ENCODE measurements at regions not wholly inside any gene's neighbourhood (a gene's known extent, or its start where the extent isn't known, plus 50 kb on each side); places are given as distances from the start of the nearest gene placed in this dataset.

DNA sequence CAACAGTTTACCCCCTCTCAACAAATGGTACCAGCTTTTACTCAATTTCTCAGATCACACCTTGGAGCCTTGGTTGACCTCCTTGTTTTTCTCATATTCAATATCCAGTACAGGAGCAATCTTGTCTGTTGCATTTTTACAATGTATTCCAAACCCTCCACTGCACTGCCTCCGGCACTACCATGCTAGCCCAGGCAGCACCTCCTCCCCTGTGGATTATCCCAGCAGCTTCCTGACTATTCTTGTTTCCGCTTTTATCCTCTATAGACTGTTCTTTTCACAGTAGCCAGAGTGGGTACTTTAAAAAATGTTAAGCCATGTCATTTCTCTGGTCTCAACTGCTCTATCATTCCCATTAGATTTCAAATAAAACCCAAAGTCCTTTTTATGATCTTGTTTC, 253.4 kb upstream of the GPRIN3 start:
- no peak overlapping the region for H3K4me3 ChIP-seq (ENCODE audit: low read depth, low read length)
- DNase-seq (ENCODE audit: low read depth) = no peak
- TF ChIP-seq, protein P1, sequence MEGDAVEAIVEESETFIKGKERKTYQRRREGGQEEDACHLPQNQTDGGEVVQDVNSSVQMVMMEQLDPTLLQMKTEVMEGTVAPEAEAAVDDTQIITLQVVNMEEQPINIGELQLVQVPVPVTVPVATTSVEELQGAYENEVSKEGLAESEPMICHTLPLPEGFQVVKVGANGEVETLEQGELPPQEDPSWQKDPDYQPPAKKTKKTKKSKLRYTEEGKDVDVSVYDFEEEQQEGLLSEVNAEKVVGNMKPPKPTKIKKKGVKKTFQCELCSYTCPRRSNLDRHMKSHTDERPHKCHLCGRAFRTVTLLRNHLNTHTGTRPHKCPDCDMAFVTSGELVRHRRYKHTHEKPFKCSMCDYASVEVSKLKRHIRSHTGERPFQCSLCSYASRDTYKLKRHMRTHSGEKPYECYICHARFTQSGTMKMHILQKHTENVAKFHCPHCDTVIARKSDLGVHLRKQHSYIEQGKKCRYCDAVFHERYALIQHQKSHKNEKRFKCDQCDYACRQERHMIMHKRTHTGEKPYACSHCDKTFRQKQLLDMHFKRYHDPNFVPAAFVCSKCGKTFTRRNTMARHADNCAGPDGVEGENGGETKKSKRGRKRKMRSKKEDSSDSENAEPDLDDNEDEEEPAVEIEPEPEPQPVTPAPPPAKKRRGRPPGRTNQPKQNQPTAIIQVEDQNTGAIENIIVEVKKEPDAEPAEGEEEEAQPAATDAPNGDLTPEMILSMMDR (IDR thresholded peaks at IDR 0.05; ENCODE audit: insufficient read depth, low read depth, low read length, missing control alignments) = no peak

DNA sequence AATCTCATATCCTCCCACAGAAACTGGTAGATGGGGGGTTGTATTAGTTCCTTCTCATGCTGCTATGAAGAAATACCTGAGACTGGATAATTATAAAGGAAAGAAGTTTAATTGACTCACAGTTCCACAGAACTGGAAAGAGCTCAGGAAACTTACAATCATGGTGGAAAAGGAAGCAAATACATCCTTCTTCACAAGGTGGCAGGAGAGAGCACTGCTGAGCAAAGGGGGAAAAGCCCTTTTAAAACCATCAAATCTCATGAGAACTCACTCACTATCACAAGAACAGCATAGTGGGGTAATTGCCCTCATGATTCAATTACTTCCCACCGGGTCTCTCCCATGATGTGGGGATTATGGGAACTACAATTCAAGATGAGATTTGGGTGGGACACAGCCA, 250.5 kb upstream of the GPRIN3 start:
- no peak overlapping the region for H3K4me3 ChIP-seq (ENCODE audit: low read depth, low read length)
- TF ChIP-seq, protein P1 (IDR thresholded peaks at IDR 0.05; ENCODE audit: insufficient read depth, low read depth, low read length, missing control alignments) = peak; percentile 30
- DNase-seq (ENCODE audit: low read depth) = peak; percentile 18

DNA sequence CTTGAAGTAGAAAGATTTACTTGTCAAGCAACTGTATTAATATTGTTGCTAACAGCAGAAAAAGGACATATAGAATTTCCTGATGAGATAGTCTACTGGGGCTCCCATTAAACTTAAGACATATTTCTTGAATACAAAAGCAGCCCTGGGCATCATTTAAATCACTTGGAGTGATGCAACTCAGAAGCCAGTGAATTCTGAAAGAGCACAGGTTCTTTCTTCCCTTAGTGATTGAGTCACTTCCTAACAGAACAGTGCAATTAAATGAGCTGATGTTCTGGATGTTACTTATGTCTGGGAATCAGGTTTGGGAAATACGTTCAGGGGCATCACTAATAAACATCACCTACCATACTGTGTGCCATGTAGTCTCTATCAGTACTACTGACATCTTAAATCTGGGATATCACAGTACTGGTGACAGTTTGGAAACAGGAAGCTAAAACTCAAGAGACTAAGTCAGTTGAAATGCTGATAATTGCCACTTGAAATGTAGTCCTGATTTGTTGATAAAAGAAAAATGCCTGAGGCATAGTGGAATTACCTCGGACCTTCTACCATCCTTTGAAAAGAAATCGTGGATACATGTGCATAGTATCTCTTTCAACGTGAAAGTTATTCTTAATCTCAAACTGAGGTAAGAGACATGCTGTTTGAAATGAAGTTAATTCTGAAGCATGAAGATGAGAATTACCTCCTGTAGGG, 249.2 kb upstream of the GPRIN3 start:
- TF ChIP-seq, protein P1 (IDR thresholded peaks at IDR 0.05; ENCODE audit: insufficient read depth, low read depth, low read length, missing control alignments) = no peak
- no peak overlapping the region for H3K4me3 ChIP-seq (ENCODE audit: low read depth, low read length)
- no peak for DNase-seq (ENCODE audit: low read depth)

DNA sequence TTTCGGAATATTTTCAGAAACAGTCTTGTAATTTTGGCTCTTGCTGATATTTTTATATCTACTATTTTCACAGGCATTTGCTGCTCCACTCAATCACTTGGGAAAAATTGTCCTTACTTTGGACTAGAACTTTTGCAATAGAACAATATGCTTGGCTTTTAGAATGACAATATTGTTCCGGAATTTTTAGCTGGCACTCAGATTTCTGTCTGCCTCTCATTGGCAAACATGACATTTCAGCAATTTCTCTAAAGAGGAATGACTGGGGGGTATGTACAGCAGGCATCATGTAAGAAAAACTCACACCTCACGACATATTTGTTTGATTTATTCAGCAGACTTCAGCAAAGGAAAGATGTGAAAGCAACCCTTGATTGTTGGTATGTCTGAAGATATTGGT, 243.6 kb upstream of the GPRIN3 start:
- DNase-seq (ENCODE audit: low read depth) = no peak
- TF ChIP-seq, protein P1 (IDR thresholded peaks at IDR 0.05; ENCODE audit: insufficient read depth, low read depth, low read length, missing control alignments) = no peak
- no peak overlapping the region for H3K4me3 ChIP-seq (ENCODE audit: low read depth, low read length)

DNA sequence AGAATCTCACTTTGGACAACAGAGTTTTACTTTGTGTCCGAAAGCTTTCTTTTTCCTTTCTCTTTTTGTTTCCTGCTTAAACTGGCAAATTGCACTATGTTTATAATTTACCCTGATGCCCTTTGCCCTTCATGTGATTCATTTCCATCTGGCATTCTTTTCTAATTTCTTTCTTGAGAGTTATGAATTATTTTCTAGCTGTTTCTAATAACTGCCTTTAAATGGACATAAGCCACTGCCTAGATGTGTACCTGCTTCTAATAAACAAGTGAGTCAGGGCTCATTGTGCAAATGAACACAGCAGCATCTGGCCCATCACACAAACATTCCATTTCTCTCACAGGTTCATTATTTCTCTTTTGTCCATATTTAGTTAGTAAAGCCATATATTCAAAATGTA, 242.3 kb upstream of the GPRIN3 start:
- no peak overlapping the region for H3K4me3 ChIP-seq (ENCODE audit: low read depth, low read length)
- TF ChIP-seq, protein P1 (IDR thresholded peaks at IDR 0.05; ENCODE audit: insufficient read depth, low read depth, low read length, missing control alignments) = no peak
- no peak for DNase-seq (ENCODE audit: low read depth)

DNA sequence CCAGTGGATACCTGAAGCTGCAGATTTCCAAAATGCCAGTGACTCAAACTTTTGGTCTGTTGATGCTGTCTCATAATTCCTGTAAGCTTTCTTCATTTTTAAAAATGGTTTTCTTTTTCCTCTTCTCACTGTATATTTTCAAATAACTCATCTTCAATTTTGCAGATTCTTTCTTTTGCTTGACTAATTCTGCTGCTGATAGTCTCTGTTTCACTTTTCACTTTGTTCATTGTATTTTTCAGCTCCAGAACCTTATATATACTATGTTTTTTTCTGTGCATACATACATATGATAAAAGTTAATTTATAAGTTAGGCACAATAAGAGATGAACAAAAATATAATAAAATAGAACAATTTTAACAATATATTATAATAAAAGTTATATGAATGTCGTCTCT, 237.7 kb upstream of the GPRIN3 start:
- no peak overlapping the region for H3K4me3 ChIP-seq (ENCODE audit: low read depth, low read length)
- no peak for DNase-seq (ENCODE audit: low read depth)
- TF ChIP-seq, protein P1 (IDR thresholded peaks at IDR 0.05; ENCODE audit: insufficient read depth, low read depth, low read length, missing control alignments) = no peak

DNA sequence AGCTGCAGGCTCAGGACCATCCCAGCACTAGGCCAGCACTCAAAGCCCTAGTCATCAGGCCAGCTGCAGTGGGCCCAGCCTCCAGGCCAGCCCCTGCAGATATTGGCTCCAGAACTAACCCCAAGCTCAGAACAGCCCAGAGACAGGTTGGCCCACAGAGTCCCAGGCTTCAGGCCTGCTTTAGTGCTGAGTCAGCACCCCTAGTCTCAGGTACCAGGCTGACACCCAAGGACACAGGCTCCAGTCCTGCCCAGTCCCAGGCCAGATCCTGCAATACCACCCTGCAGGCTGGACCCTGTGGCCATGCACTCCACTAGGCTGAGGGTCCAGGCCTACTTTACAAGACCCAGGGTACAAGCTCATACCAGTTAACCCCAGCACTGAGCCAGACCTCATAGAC, 234.4 kb upstream of the GPRIN3 start:
- DNase-seq (ENCODE audit: low read depth) = no peak
- H3K4me3 ChIP-seq (ENCODE audit: low read depth, low read length) = no peak overlapping the region
- TF ChIP-seq, protein P1 (IDR thresholded peaks at IDR 0.05; ENCODE audit: insufficient read depth, low read depth, low read length, missing control alignments) = no peak

Data from GM12865 (cell line).